ENCODE measurements at regions not wholly inside any gene's neighbourhood (a gene's known extent, or its start where the extent isn't known, plus 50 kb on each side); places are given as distances from the start of the nearest gene placed in this dataset.
"Not testable (repeated sequence)": the region's sequence is repeated elsewhere in the genome, so short reads cannot be mapped to it uniquely, and the experiment has no call there.

DNA sequence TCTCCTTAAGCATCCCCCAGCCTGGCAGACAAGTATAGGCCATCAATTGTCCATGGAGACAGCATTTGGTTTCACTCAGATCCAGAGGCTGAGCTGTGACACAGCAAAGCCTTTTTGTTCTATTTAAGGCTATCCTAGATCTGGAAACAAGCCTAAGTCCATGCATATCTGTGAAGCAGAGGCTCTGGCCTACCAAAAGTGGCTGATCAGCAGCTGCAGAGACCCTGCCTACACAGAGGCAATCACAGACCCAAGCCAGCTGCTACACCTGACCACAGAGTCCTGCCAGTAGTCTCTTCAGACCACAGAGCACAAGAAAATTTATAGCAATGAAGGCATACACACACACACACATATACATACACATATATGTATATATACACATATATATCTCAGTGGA lies 501.7 kb upstream of the ARPP21 start:
- CTCF ChIA-PET: no interaction called here
- no peaks in the 10 kb centered on the region for H3K4me1 Mint-ChIP-seq (ENCODE audit: low read depth, unreplicated experiment)
- peaks cover 3% of the 10 kb centered on the region for H3K9me3 Mint-ChIP-seq (ENCODE audit: low read depth, unreplicated experiment)
- no peak for DNase-seq
- TF ChIP-seq, protein P1, sequence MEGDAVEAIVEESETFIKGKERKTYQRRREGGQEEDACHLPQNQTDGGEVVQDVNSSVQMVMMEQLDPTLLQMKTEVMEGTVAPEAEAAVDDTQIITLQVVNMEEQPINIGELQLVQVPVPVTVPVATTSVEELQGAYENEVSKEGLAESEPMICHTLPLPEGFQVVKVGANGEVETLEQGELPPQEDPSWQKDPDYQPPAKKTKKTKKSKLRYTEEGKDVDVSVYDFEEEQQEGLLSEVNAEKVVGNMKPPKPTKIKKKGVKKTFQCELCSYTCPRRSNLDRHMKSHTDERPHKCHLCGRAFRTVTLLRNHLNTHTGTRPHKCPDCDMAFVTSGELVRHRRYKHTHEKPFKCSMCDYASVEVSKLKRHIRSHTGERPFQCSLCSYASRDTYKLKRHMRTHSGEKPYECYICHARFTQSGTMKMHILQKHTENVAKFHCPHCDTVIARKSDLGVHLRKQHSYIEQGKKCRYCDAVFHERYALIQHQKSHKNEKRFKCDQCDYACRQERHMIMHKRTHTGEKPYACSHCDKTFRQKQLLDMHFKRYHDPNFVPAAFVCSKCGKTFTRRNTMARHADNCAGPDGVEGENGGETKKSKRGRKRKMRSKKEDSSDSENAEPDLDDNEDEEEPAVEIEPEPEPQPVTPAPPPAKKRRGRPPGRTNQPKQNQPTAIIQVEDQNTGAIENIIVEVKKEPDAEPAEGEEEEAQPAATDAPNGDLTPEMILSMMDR (IDR thresholded peaks at IDR 0.05; ENCODE audit: unreplicated experiment): no peak
- no peaks in the 10 kb centered on the region for H3K36me3 Mint-ChIP-seq (ENCODE audit: insufficient read depth, unreplicated experiment)
- no peak overlapping the region for H3K4me3 Mint-ChIP-seq (ENCODE audit: low read depth, unreplicated experiment)
- intact Hi-C loops (cut with micrococcal nuclease; ENCODE audit: unreplicated experiment): no loop called here
- no peaks in the 10 kb centered on the region for H3K27me3 Mint-ChIP-seq (ENCODE audit: unreplicated experiment)
- BruUV-seq (replicated peaks): no TSS peak
- H3K27ac Mint-ChIP-seq (ENCODE audit: unreplicated experiment): no peak overlapping the region

DNA sequence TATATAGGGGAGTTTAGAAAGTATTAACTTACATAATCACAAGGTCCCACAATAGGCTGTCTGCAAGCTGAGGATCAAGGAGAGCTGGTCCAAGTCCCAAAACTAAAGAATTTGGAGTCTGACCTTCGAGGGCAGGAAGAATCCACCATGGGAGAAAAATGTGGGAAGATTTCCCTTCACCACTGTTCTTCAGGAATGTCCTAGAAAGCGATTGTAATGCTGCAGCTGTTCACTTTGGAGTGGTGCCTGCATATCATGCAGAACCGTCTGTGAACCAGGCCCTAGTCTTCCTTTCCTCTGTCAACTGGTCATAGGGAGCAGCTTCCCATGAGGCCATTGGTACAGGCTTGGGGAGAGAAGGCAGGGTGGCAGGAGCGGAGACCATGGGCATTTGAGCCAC lies 497.9 kb upstream of the ARPP21 start:
- DNase-seq: no peak
- no peaks in the 10 kb centered on the region for H3K27me3 Mint-ChIP-seq (ENCODE audit: unreplicated experiment)
- H3K9me3 Mint-ChIP-seq (ENCODE audit: low read depth, unreplicated experiment): peaks cover 3% of the 10 kb centered on the region
- TF ChIP-seq, protein P1 (IDR thresholded peaks at IDR 0.05; ENCODE audit: unreplicated experiment): no peak
- intact Hi-C loops (cut with micrococcal nuclease; ENCODE audit: unreplicated experiment): no loop called here
- no peak overlapping the region for H3K27ac Mint-ChIP-seq (ENCODE audit: unreplicated experiment)
- H3K4me1 Mint-ChIP-seq (ENCODE audit: low read depth, unreplicated experiment): no peaks in the 10 kb centered on the region
- BruUV-seq (replicated peaks): no TSS peak
- no peaks in the 10 kb centered on the region for H3K36me3 Mint-ChIP-seq (ENCODE audit: insufficient read depth, unreplicated experiment)
- CTCF ChIA-PET: no interaction called here
- H3K4me3 Mint-ChIP-seq (ENCODE audit: low read depth, unreplicated experiment): no peak overlapping the region

DNA sequence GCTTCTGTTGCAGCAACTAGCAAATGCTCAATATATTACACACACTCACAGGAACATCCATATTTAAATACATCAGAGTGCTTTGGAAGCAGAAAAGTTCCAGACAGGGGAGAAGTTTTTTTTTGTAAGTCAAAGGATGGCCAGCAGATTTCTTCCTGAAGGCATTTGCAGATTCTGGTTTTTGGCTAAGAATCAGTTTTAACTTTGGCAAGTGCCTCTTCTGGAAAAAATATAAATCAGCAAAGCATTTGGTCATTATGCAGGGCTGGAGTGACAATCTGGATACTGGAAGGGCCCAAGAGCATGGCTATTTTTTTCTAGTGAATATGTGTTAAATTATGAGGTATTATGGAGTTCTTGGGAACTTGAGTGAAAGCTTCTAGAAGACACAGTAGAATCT lies 495.3 kb upstream of the ARPP21 start:
- H3K9me3 Mint-ChIP-seq (ENCODE audit: low read depth, unreplicated experiment): peaks cover 3% of the 10 kb centered on the region

DNA sequence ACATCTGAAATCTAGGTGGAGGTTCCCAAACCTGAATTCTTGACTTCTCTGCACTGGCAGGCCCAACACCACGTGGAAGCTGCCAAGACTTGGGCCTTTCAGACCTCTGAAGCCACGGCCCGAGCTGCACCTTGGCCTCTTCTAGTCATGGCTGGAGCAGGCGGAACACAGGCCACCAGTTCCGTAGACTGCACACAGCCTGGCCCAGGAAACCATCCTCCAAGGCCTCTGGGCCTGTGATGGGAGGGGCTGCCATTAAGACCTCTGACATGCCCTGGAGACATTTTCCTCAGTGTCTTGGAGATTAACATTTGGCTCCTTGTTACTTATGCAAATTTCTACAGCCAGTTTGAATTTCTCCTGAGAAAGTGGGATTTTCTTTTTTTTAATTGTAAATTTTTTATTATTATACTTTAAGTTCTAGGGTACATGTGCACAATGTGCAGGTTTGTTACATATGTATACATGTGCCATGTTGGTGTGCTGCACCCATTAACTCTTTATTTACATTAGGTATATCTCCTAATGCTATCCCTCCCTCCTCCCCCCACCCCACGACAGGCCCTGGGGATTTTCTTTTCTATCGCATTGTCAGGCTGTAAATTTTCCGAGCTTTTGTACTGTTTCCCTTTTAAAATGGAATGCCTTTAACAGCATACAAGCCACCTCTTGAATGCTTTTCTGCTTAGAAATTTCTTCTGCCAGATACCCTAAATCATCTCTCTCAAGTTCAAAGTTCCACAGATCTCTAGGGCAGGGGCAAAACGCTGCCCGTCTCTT lies 492.9 kb upstream of the ARPP21 start:
- not testable (repeated sequence) for H3K36me3 Mint-ChIP-seq (ENCODE audit: insufficient read depth, unreplicated experiment)

More for the DNA sequence above, 495.3 kb upstream of the ARPP21 start:
- TF ChIP-seq, protein P1 (IDR thresholded peaks at IDR 0.05; ENCODE audit: unreplicated experiment): no peak
- Mint-ChIP-seq H3K4me1 (ENCODE audit: low read depth, unreplicated experiment) (no peaks in the 10 kb centered on the region), H3K36me3 (ENCODE audit: insufficient read depth, unreplicated experiment) (no peaks in the 10 kb centered on the region), H3K27me3 (ENCODE audit: unreplicated experiment) (no peaks in the 10 kb centered on the region), H3K27ac (ENCODE audit: unreplicated experiment) (no peak overlapping the region), H3K4me3 (ENCODE audit: low read depth, unreplicated experiment) (no peak overlapping the region)
- intact Hi-C loops (cut with micrococcal nuclease; ENCODE audit: unreplicated experiment): no loop called here
- CTCF ChIA-PET: no interaction called here
- DNase-seq: no peak
- BruUV-seq (replicated peaks): no TSS peak

More for the DNA sequence above, 492.9 kb upstream of the ARPP21 start:
- H3K27me3 Mint-ChIP-seq (ENCODE audit: unreplicated experiment); H3K27ac Mint-ChIP-seq (ENCODE audit: unreplicated experiment); H3K9me3 Mint-ChIP-seq (ENCODE audit: low read depth, unreplicated experiment); H3K4me1 Mint-ChIP-seq (ENCODE audit: low read depth, unreplicated experiment); CTCF ChIA-PET; H3K4me3 Mint-ChIP-seq (ENCODE audit: low read depth, unreplicated experiment); intact Hi-C loops (cut with micrococcal nuclease; ENCODE audit: unreplicated experiment); DNase-seq; BruUV-seq (replicated peaks): not testable (repeated sequence)

Measured in Calu3 (cell line).